ENCODE measurements at regions not wholly inside any gene's neighbourhood (a gene's known extent, or its start where the extent isn't known, plus 50 kb on each side); places are given as distances from the start of the nearest gene placed in this dataset.

GRCh38 chr5:171676286-171676944 lies 109.2 kb upstream of the SMIM23 start:
- H3K36me3 ChIP-seq = no peaks in the 10 kb centered on the region
- peak overlapping the region; percentile 60 for H3K27ac ChIP-seq
- no peak overlapping the region for H3K4me3 ChIP-seq (ENCODE audit: low read depth in 1 of 2, low read length in 1 of 2)
- H3K27me3 ChIP-seq = no peaks in the 10 kb centered on the region
- no peak for TF ChIP-seq CTCF (IDR thresholded peaks at IDR 0.05)
- H3K9me3 ChIP-seq = no peaks in the 10 kb centered on the region
- H3K4me1 ChIP-seq (ENCODE audit: control insufficient read depth in 1 of 2, insufficient read depth in 1 of 2, low read depth in 1 of 2, low read length in 1 of 2) = peaks cover 0 to 23% of the 10 kb centered on the region in 2 experiments

- no peak for TF ChIP-seq CTCF (IDR thresholded peaks at IDR 0.05)
- H3K36me3 ChIP-seq = no peaks in the 10 kb centered on the region
- no peak overlapping the region for H3K27ac ChIP-seq
- no peaks in the 10 kb centered on the region for H3K27me3 ChIP-seq
- no peak overlapping the region for H3K4me3 ChIP-seq (ENCODE audit: low read depth in 1 of 2, low read length in 1 of 2)
- no peaks in the 10 kb centered on the region for H3K9me3 ChIP-seq
- H3K4me1 ChIP-seq (ENCODE audit: control insufficient read depth in 1 of 2, insufficient read depth in 1 of 2, low read depth in 1 of 2, low read length in 1 of 2) = peaks cover 8 to 38% of the 10 kb centered on the region in 2 experiments
These were observed 107.0 kb upstream of the SMIM23 start for GRCh38 chr5:171678646-171679045.

GRCh38 chr5:171680485-171680884 lies 105.1 kb upstream of the SMIM23 start:
- peaks cover 8 to 34% of the 10 kb centered on the region in 2 experiments for H3K4me1 ChIP-seq (ENCODE audit: control insufficient read depth in 1 of 2, insufficient read depth in 1 of 2, low read depth in 1 of 2, low read length in 1 of 2)
- H3K27ac ChIP-seq = no peak overlapping the region
- no peak overlapping the region for H3K4me3 ChIP-seq (ENCODE audit: low read depth in 1 of 2, low read length in 1 of 2)
- H3K9me3 ChIP-seq = no peaks in the 10 kb centered on the region
- no peak for TF ChIP-seq CTCF (IDR thresholded peaks at IDR 0.05)
- H3K36me3 ChIP-seq = no peaks in the 10 kb centered on the region
- H3K27me3 ChIP-seq = no peaks in the 10 kb centered on the region

GRCh38 chr5:171681061-171681460 lies 104.6 kb upstream of the SMIM23 start:
- H3K27me3 ChIP-seq = no peaks in the 10 kb centered on the region
- no peak overlapping the region for H3K27ac ChIP-seq
- H3K4me3 ChIP-seq (ENCODE audit: low read depth in 1 of 2, low read length in 1 of 2) = no peak overlapping the region
- TF ChIP-seq CTCF (IDR thresholded peaks at IDR 0.05) = no peak
- no peaks in the 10 kb centered on the region for H3K36me3 ChIP-seq
- no peaks in the 10 kb centered on the region for H3K9me3 ChIP-seq
- peaks cover 8 to 29% of the 10 kb centered on the region in 2 experiments for H3K4me1 ChIP-seq (ENCODE audit: control insufficient read depth in 1 of 2, insufficient read depth in 1 of 2, low read depth in 1 of 2, low read length in 1 of 2)

GRCh38 chr5:171681677-171682076 lies 103.9 kb upstream of the SMIM23 start:
- Histone ChIP-seq H3K36me3 (no peaks in the 10 kb centered on the region), H3K9me3 (no peaks in the 10 kb centered on the region), H3K4me3 (ENCODE audit: low read depth in 1 of 2, low read length in 1 of 2) (no peak overlapping the region), H3K27ac (no peak overlapping the region), H3K27me3 (no peaks in the 10 kb centered on the region), H3K4me1 (ENCODE audit: control insufficient read depth in 1 of 2, insufficient read depth in 1 of 2, low read depth in 1 of 2, low read length in 1 of 2) (peaks cover 8 to 22% of the 10 kb centered on the region in 2 experiments)
- no peak for TF ChIP-seq CTCF (IDR thresholded peaks at IDR 0.05)
